ENCODE measurements at regions not wholly inside any gene's neighbourhood (a gene's known extent, or its start where the extent isn't known, plus 50 kb on each side); places are given as distances from the start of the nearest gene placed in this dataset.

DNA sequence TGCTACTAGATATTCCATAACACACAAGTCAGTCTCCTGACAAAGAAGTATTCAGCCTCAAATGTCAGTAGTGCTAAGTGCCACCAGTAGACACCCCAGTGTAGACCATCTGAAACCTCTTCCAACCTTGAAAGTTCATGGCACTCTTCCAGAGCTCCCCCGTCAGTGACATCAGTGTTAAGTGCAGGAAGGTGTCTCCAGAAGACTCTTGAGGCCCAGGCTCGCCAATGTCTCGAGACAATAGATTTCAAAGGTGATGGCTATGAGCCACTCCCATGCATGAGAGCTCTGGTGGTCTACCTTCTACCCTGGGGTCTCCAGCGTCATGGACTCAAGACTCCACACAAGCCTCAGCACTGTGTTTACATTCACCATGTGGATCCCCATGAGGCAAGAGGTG is 183.8 kb downstream of the SMAD2 start:
- intact Hi-C loops (cut with micrococcal nuclease): loop anchor here (10.0 kb wide), 1 partner anchor 502 kb away; no protein-coding TSS in a partner anchor
- no peak for FAIRE-seq
- POLR2A ChIA-PET: no interaction called here

DNA sequence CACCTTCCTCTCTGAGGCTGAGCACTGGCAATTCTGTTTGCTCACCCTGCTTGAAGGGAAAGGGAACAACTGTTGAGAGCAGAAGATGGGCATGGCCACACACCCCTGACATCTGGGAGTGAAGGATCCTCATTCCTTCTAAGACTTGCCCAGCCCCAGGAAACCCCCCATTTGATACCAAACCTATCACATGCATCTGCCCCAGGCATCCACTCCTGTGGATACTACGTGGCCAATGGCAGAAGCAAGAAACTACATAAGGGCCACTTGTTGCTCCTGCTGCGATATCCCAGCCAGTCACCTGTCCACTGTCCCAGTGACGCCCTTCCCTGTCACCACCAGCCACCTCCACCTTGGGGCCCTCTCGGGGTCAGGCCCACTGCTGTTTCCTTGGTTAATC is 185.2 kb downstream of the SMAD2 start:
- Histone ChIP-seq H4K20me1 (replicated peaks; ENCODE audit: control insufficient read depth, extremely low read depth, insufficient read depth, low read length) (no peaks in the 10 kb centered on the region), H3K27me3 (ENCODE audit: control insufficient read depth in 2 of 2, insufficient read depth in 2 of 2, low read length in 2 of 2) (no peaks in the 10 kb centered on the region), H3K79me2 (ENCODE audit: control insufficient read depth, insufficient read depth, low read length) (no peaks in the 10 kb centered on the region), H3K9me1 (replicated peaks; ENCODE audit: control insufficient read depth, extremely low read depth, insufficient read depth, low read length) (no peaks in the 10 kb centered on the region), H3K4me2 (ENCODE audit: insufficient read depth, low read length) (no peak overlapping the region), H3K9ac (replicated peaks; ENCODE audit: extremely low read depth, insufficient read depth, low read length) (no peak overlapping the region), H3K9me3 (replicated peaks; ENCODE audit: control insufficient read depth, insufficient read depth, low read length) (no peaks in the 10 kb centered on the region), H3K4me1 (ENCODE audit: control insufficient read depth, extremely low read depth, insufficient read depth, low read length) (no peaks in the 10 kb centered on the region), H3K36me3 (ENCODE audit: control insufficient read depth in 2 of 2, extremely low read depth in 1 of 2, insufficient read depth in 2 of 2, low read length in 2 of 2) (no peaks in the 10 kb centered on the region), H3K4me3 (replicated peaks in 1 of 3; ENCODE audit: insufficient read depth in 1 of 3, low read depth in 1 of 3, low read length in 3 of 3) (no peak overlapping the region), H3K27ac (ENCODE audit: insufficient read depth, low read depth, low read length) (no peak overlapping the region), H2AFZ (ENCODE audit: low read depth, low read length) (no peak overlapping the region)
- intact Hi-C loops (cut with micrococcal nuclease) (loop anchor here (10.0 kb wide), 1 partner anchor 500 kb away; no protein-coding TSS in a partner anchor), dilution Hi-C loops (cut with MboI; ENCODE audit: extremely low pct_ligation_motif_present, low sequenced_read_pairs) (no loop called here)
- FAIRE-seq (no peak), DNase-seq (ENCODE audit: low read depth, low spot score) (no peak)
- no TSS peak for BruUV-seq (replicated peaks)
- ChIA-PET CTCF (interaction anchor here (1.4 to 4.6 kb wide), 3 partner anchors 10 to 694 kb away, joined by 3 to 26 read pairs (median 5); no protein-coding TSS in a partner anchor), POLR2A (no interaction called here)
- TF ChIP-seq POLR2A (IDR thresholded peaks at IDR 0.05; ENCODE audit: low read depth, low read length) (no peak), EZH2 (IDR thresholded peaks at IDR 0.05; ENCODE audit: borderline replicate concordance, low read depth, low read length, severe bottlenecking) (no peak), JUN (IDR thresholded peaks at IDR 0.05; ENCODE audit: borderline replicate concordance, insufficient read depth, insufficient read length, low read depth) (no peak), GATA2 (IDR thresholded peaks at IDR 0.05; ENCODE audit: insufficient read depth, insufficient read length, low read depth, low read length) (no peak), MYC (IDR thresholded peaks at IDR 0.05; ENCODE audit: low read depth, low read length) (no peak), POLR2AphosphoS5 (IDR thresholded peaks at IDR 0.05; ENCODE audit: insufficient read depth, low read depth, low read length) (no peak), FOS (IDR thresholded peaks at IDR 0.05; ENCODE audit: borderline replicate concordance, insufficient read depth, low read length) (no peak)
- TF ChIP-seq, protein P1, sequence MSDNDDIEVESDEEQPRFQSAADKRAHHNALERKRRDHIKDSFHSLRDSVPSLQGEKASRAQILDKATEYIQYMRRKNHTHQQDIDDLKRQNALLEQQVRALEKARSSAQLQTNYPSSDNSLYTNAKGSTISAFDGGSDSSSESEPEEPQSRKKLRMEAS (IDR thresholded peaks at IDR 0.05; ENCODE audit: insufficient read depth, insufficient read length): no peak
- TF ChIP-seq, protein P2, sequence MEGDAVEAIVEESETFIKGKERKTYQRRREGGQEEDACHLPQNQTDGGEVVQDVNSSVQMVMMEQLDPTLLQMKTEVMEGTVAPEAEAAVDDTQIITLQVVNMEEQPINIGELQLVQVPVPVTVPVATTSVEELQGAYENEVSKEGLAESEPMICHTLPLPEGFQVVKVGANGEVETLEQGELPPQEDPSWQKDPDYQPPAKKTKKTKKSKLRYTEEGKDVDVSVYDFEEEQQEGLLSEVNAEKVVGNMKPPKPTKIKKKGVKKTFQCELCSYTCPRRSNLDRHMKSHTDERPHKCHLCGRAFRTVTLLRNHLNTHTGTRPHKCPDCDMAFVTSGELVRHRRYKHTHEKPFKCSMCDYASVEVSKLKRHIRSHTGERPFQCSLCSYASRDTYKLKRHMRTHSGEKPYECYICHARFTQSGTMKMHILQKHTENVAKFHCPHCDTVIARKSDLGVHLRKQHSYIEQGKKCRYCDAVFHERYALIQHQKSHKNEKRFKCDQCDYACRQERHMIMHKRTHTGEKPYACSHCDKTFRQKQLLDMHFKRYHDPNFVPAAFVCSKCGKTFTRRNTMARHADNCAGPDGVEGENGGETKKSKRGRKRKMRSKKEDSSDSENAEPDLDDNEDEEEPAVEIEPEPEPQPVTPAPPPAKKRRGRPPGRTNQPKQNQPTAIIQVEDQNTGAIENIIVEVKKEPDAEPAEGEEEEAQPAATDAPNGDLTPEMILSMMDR (IDR thresholded peaks at IDR 0.05; ENCODE audit: extremely low read depth in 1 of 2, insufficient read depth in 1 of 2, low read depth in 1 of 2, low read length in 2 of 2): no peak

More for the DNA sequence above, 183.8 kb downstream of the SMAD2 start:
- dilution Hi-C loops (cut with MboI; ENCODE audit: extremely low pct_ligation_motif_present, low sequenced_read_pairs): no loop called here
- no peak overlapping the region for H3K4me2 ChIP-seq (ENCODE audit: insufficient read depth, low read length)
- H4K20me1 ChIP-seq (replicated peaks; ENCODE audit: control insufficient read depth, extremely low read depth, insufficient read depth, low read length): no peaks in the 10 kb centered on the region
- no peaks in the 10 kb centered on the region for H3K27me3 ChIP-seq (ENCODE audit: control insufficient read depth in 2 of 2, insufficient read depth in 2 of 2, low read length in 2 of 2)
- CTCF ChIA-PET: interaction anchor here (1.4 kb wide), 1 partner anchor 8 kb away, joined by 5 read pairs; no protein-coding TSS in a partner anchor
- H3K4me3 ChIP-seq (replicated peaks in 1 of 3; ENCODE audit: insufficient read depth in 1 of 3, low read depth in 1 of 3, low read length in 3 of 3): no peak overlapping the region
- TF ChIP-seq GATA2 (IDR thresholded peaks at IDR 0.05; ENCODE audit: insufficient read depth, insufficient read length, low read depth, low read length): no peak
- TF ChIP-seq, protein P1 (IDR thresholded peaks at IDR 0.05; ENCODE audit: insufficient read depth, insufficient read length): no peak
- H3K79me2 ChIP-seq (ENCODE audit: control insufficient read depth, insufficient read depth, low read length): no peaks in the 10 kb centered on the region
- no peaks in the 10 kb centered on the region for H3K9me1 ChIP-seq (replicated peaks; ENCODE audit: control insufficient read depth, extremely low read depth, insufficient read depth, low read length)
- no peaks in the 10 kb centered on the region for H3K36me3 ChIP-seq (ENCODE audit: control insufficient read depth in 2 of 2, extremely low read depth in 1 of 2, insufficient read depth in 2 of 2, low read length in 2 of 2)
- H3K27ac ChIP-seq (ENCODE audit: insufficient read depth, low read depth, low read length): no peak overlapping the region
- no peak overlapping the region for H3K9ac ChIP-seq (replicated peaks; ENCODE audit: extremely low read depth, insufficient read depth, low read length)
- H3K4me1 ChIP-seq (ENCODE audit: control insufficient read depth, extremely low read depth, insufficient read depth, low read length): no peaks in the 10 kb centered on the region
- no TSS peak for BruUV-seq (replicated peaks)
- no peaks in the 10 kb centered on the region for H3K9me3 ChIP-seq (replicated peaks; ENCODE audit: control insufficient read depth, insufficient read depth, low read length)
- no peak for DNase-seq (ENCODE audit: low read depth, low spot score)
- H2AFZ ChIP-seq (ENCODE audit: low read depth, low read length): no peak overlapping the region
